Body of pancreas (tissue), 4 donors: ENCODE measurements at regions not wholly inside any gene's neighbourhood (a gene's known extent, or its start where the extent isn't known, plus 50 kb on each side); places are given as distances from the start of the nearest gene placed in this dataset.

Source experiments
- POLR2A ChIP-seq, 3 donors: fragments of 450-650 bp; IDR thresholded peaks; one replicate each; pipeline ENCODE4 v1.6.1; 2016; ENCODE audit warnings: antibody characterized with exemption in 3 of 3, mild to moderate bottlenecking in 2 of 3
- TF ChIP-seq, protein P1 (sequence below), 7 experiments: fragments of 450-650 bp in 4 of 7; fragments of 200-600 bp in 3 of 7; sonication (generic) in 3 of 7; IDR thresholded peaks; one replicate each; pipeline ENCODE4 v1.5.1; 2016 to 2019; ENCODE audit warnings: antibody characterized with exemption in 7 of 7

GRCh38 chr20:41932431-41932830 lies 314.3 kb upstream of the CHD6 start:
- TF ChIP-seq, protein P1, sequence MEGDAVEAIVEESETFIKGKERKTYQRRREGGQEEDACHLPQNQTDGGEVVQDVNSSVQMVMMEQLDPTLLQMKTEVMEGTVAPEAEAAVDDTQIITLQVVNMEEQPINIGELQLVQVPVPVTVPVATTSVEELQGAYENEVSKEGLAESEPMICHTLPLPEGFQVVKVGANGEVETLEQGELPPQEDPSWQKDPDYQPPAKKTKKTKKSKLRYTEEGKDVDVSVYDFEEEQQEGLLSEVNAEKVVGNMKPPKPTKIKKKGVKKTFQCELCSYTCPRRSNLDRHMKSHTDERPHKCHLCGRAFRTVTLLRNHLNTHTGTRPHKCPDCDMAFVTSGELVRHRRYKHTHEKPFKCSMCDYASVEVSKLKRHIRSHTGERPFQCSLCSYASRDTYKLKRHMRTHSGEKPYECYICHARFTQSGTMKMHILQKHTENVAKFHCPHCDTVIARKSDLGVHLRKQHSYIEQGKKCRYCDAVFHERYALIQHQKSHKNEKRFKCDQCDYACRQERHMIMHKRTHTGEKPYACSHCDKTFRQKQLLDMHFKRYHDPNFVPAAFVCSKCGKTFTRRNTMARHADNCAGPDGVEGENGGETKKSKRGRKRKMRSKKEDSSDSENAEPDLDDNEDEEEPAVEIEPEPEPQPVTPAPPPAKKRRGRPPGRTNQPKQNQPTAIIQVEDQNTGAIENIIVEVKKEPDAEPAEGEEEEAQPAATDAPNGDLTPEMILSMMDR (IDR thresholded peaks at IDR 0.05) = no peak
- no peak for TF ChIP-seq POLR2A (IDR thresholded peaks at IDR 0.05)
